CD14-positive monocyte (primary cell): ENCODE measurements at regions not wholly inside any gene's neighbourhood (a gene's known extent, or its start where the extent isn't known, plus 50 kb on each side); places are given as distances from the start of the nearest gene placed in this dataset.

Experiments used
- DNase-seq, 3 donors: peaks; one replicate each; pipeline ENCODE4 v3.0.0-alpha.2; 2011 to 2022
- H2AFZ ChIP-seq: 2 replicates; pipeline ENCODE4 v1.6.0; 2012; ENCODE audit warnings: mild to moderate bottlenecking, low read depth, low read length, inconsistent platforms; ENCODE audit not compliant: insufficient read depth, poor library complexity, severe bottlenecking
- H3K27ac ChIP-seq, 2 donors: 1 replicate in 1 of 2; 2 replicates in 1 of 2; pipeline ENCODE4 v1.5.1; 2012 to 2013; ENCODE audit warnings: low read length in 2 of 2, control low read depth in 1 of 2, inconsistent platforms in 1 of 2, low read depth in 1 of 2, mild to moderate bottlenecking in 1 of 2
- H3K27me3 ChIP-seq, 2 donors: one replicate each; pipeline versions ENCODE4 v1.6.0 to v1.6.1; 2011 to 2013; ENCODE audit warnings: low read length in 2 of 2; ENCODE audit not compliant: control insufficient read depth in 2 of 2, insufficient read depth in 2 of 2
- H3K36me3 ChIP-seq, 2 donors: replicated peaks in 1 of 2; 1 replicate in 1 of 2; 2 replicates in 1 of 2; pipeline versions ENCODE4 v1.5.1 to v1.6.1; 2012 to 2013; ENCODE audit warnings: low read length in 2 of 2, control low read depth in 1 of 2, inconsistent platforms in 1 of 2, mild to moderate bottlenecking in 1 of 2; ENCODE audit not compliant: insufficient read depth in 2 of 2, control insufficient read depth in 1 of 2
- H3K4me1 ChIP-seq, 2 donors: 1 replicate in 1 of 2; 2 replicates in 1 of 2; pipeline versions ENCODE4 v1.5.1 to v1.6.1; 2012 to 2013; ENCODE audit warnings: low read length in 2 of 2, control low read depth in 1 of 2, inconsistent platforms in 1 of 2, mild to moderate bottlenecking in 1 of 2, moderate library complexity in 1 of 2; ENCODE audit not compliant: insufficient read depth in 2 of 2, control insufficient read depth in 1 of 2
- H3K4me2 ChIP-seq: replicated peaks from 2 replicates; pipeline ENCODE3; 2012; ENCODE audit warnings: low read length, moderate library complexity, mild to moderate bottlenecking; ENCODE audit not compliant: poor library complexity, severe bottlenecking; ENCODE audit errors: extremely low read depth
- H3K4me3 ChIP-seq, 3 experiments: fragments of 200-600 bp in 1 of 3; sonication (generic) in 1 of 3; replicated peaks in 1 of 3; 1 replicate in 2 of 3; 2 replicates in 1 of 3; pipeline ENCODE4 v1.5.1; 2011 to 2013; ENCODE audit warnings: low read length in 3 of 3, mild to moderate bottlenecking in 3 of 3, control low read depth in 2 of 3, low read depth in 2 of 3, inconsistent platforms in 1 of 3, moderate library complexity in 1 of 3
- H3K79me2 ChIP-seq: 2 replicates; pipeline ENCODE4 v1.6.0; 2012; ENCODE audit warnings: mild to moderate bottlenecking, control low read depth, inconsistent platforms, low read length, moderate library complexity; ENCODE audit not compliant: insufficient read depth
- H3K9ac ChIP-seq: 2 replicates; pipeline ENCODE4 v1.6.0; 2017; ENCODE audit warnings: low read length, mild to moderate bottlenecking; ENCODE audit not compliant: insufficient read depth, poor library complexity, severe bottlenecking
- H3K9me3 ChIP-seq, 2 donors: replicated peaks in 1 of 2; 1 replicate in 1 of 2; 2 replicates in 1 of 2; pipeline versions ENCODE4 v1.5.1 to v1.6.1; 2012 to 2013; ENCODE audit warnings: low read length in 2 of 2, control low read depth in 1 of 2; ENCODE audit not compliant: control insufficient read depth in 1 of 2, insufficient read depth in 1 of 2
- H4K20me1 ChIP-seq: 2 replicates; pipeline ENCODE4 v1.6.0; 2012; ENCODE audit warnings: mild to moderate bottlenecking, low read length, control low read depth, moderate library complexity; ENCODE audit not compliant: insufficient read depth
- H3K27ac Mint-ChIP-seq, 7 donors: one replicate each; pipeline ENCODE4 v1.8.0; 2020; ENCODE audit warnings: mild to moderate bottlenecking in 7 of 7, mixed read lengths in 7 of 7, moderate library complexity in 6 of 7, inconsistent platforms in 2 of 7
- H3K27me3 Mint-ChIP-seq, 3 donors: one replicate each; pipeline ENCODE4 v1.8.0; 2021 to 2022; ENCODE audit warnings: low read depth in 3 of 3, mild to moderate bottlenecking in 3 of 3, mixed read lengths in 3 of 3, moderate library complexity in 3 of 3, inconsistent platforms in 1 of 3
- H3K36me3 Mint-ChIP-seq, 2 donors: one replicate each; pipeline ENCODE4 v1.8.0; 2020; ENCODE audit warnings: mixed read lengths in 2 of 2, inconsistent platforms in 1 of 2, mild to moderate bottlenecking in 1 of 2
- H3K4me1 Mint-ChIP-seq: one replicate; pipeline ENCODE4 v1.8.0; 2020; ENCODE audit warnings: mild to moderate bottlenecking, mixed read lengths
- H3K4me3 Mint-ChIP-seq, 2 donors: one replicate each; pipeline ENCODE4 v1.8.0; 2020; ENCODE audit warnings: mild to moderate bottlenecking in 2 of 2, mixed read lengths in 2 of 2, moderate library complexity in 1 of 2
- H3K9me3 Mint-ChIP-seq, 7 donors: one replicate each; pipeline ENCODE4 v1.8.0; 2020 to 2022; ENCODE audit warnings: mixed read lengths in 7 of 7, mild to moderate bottlenecking in 6 of 7, moderate library complexity in 6 of 7, inconsistent platforms in 2 of 7
- CTCF ChIP-seq: fragments of 200-600 bp; IDR thresholded peaks from one replicate; pipeline ENCODE4 v1.8.0; 2022; ENCODE audit warnings: antibody characterized with exemption, mild to moderate bottlenecking
- WGBS: methylation state at CpG from one replicate; pipeline ENCODE4 v1.1.5; 2013; ENCODE audit warnings: missing lambda C conversion rate; ENCODE audit not compliant: insufficient coverage; 5-methylcytosine and 5-hydroxymethylcytosine counted together
- intact Hi-C, 2 donors: fragments of 100-400 bp; cut with micrococcal nuclease; formaldehyde crosslinking; loops; one replicate each; pipeline versions ENCODE4 v1.15.0 to v1.15.1; 2023

GRCh38 chr20:60242836-60243505 is 284.7 kb downstream of the CDH26 start:
- peaks cover 0 to 6% (median 2%) of the 10 kb centered on the region in 3 donors for H3K27me3 Mint-ChIP-seq
- no peak overlapping the region for H3K4me3 Mint-ChIP-seq
- Histone ChIP-seq H3K4me2 (no peak overlapping the region), H3K27ac (no peak overlapping the region), H3K4me1 (no peaks in the 10 kb centered on the region), H3K9me3 (peaks cover 0 to 2% of the 10 kb centered on the region in 2 donors), H4K20me1 (no peaks in the 10 kb centered on the region), H3K36me3 (peaks cover 0 to 2% of the 10 kb centered on the region in 2 donors), H3K9ac (no peak overlapping the region), H2AFZ (no peak overlapping the region), H3K79me2 (no peaks in the 10 kb centered on the region), H3K4me3 (no peak overlapping the region), H3K27me3 (no peaks in the 10 kb centered on the region)
- WGBS, result no CpG with 5 or more reads among the region's 4 CpGs
- no peak for DNase-seq
- H3K36me3 Mint-ChIP-seq, result peaks cover 4 to 8% of the 10 kb centered on the region in 2 donors
- intact Hi-C loops, result no loop called here
- no peaks in the 10 kb centered on the region for H3K4me1 Mint-ChIP-seq
- H3K9me3 Mint-ChIP-seq, result peaks cover 0 to 3% (median 0%) of the 10 kb centered on the region in 7 donors
- TF ChIP-seq CTCF, result no peak
- no peak overlapping the region for H3K27ac Mint-ChIP-seq

GRCh38 chr20:60244373-60245146 is 286.3 kb downstream of the CDH26 start:
- Histone ChIP-seq H2AFZ (no peak overlapping the region), H3K27me3 (no peaks in the 10 kb centered on the region), H3K9me3 (no peaks in the 10 kb centered on the region), H3K79me2 (no peaks in the 10 kb centered on the region), H3K4me1 (no peaks in the 10 kb centered on the region), H3K4me3 (no peak overlapping the region), H3K9ac (no peak overlapping the region), H3K4me2 (no peak overlapping the region), H3K27ac (no peak overlapping the region), H3K36me3 (no peaks in the 10 kb centered on the region), H4K20me1 (no peaks in the 10 kb centered on the region)
- Mint-ChIP-seq H3K36me3 (peaks cover 6 to 7% of the 10 kb centered on the region in 2 donors), H3K4me3 (no peak overlapping the region), H3K4me1 (no peaks in the 10 kb centered on the region), H3K27me3 (peaks cover 0 to 2% (median 2%) of the 10 kb centered on the region in 3 donors), H3K9me3 (peaks cover 0 to 3% (median 0%) of the 10 kb centered on the region in 7 donors), H3K27ac (peak overlapping the region in 2 of 7 donors; percentile 31 to 32)
- intact Hi-C loops, result no loop called here
- 87% methylated on average over 7 of the region's 10 CpGs for WGBS
- no peak for DNase-seq
- TF ChIP-seq CTCF, result no peak
